Prostate gland (tissue), 2 donors: ENCODE measurements at regions not wholly inside any gene's neighbourhood (a gene's known extent, or its start where the extent isn't known, plus 50 kb on each side); places are given as distances from the start of the nearest gene placed in this dataset.

Source experiments
- CTCF ChIP-seq, 4 experiments: fragments of 200-600 bp in 2 of 4; fragments of 450-650 bp in 2 of 4; sonication (generic) in 2 of 4; IDR thresholded peaks; 1 replicate in 3 of 4; 2 replicates in 1 of 4; pipeline ENCODE4 v1.5.1; 2016 to 2019; ENCODE audit warnings: antibody characterized with exemption in 4 of 4, mild to moderate bottlenecking in 2 of 4, moderate library complexity in 2 of 4
- POLR2A ChIP-seq: fragments of 450-650 bp; IDR thresholded peaks from one replicate; pipeline ENCODE4 v1.6.1; 2016; ENCODE audit warnings: antibody characterized with exemption, mild to moderate bottlenecking
- POLR2AphosphoS5 ChIP-seq: sonication (generic); formaldehyde crosslinking; IDR thresholded peaks from one replicate; pipeline ENCODE4 v1.6.1; 2017; ENCODE audit warnings: antibody characterized with exemption

GRCh38 chr1:72911656-72912055 is 629.3 kb upstream of the NEGR1 start:
- TF ChIP-seq CTCF (IDR thresholded peaks at IDR 0.05) (no peak), POLR2A (no peak), POLR2AphosphoS5 (no peak)
